Sigmoid colon (tissue), 6 donors: ENCODE measurements at regions not wholly inside any gene's neighbourhood (a gene's known extent, or its start where the extent isn't known, plus 50 kb on each side); places are given as distances from the start of the nearest gene placed in this dataset.
"Not testable (repeated sequence)": the region's sequence is repeated elsewhere in the genome, so short reads cannot be mapped to it uniquely, and the experiment has no call there.

ENCODE experiments used
- DNase-seq: peaks from one replicate; pipeline ENCODE4 v3.0.0-alpha.2; 2019
- H3K27ac ChIP-seq, 4 donors: fragments of 200-600 bp; sonication (generic); one replicate each; pipeline ENCODE4 v1.5.1; 2016 to 2019; ENCODE audit warnings: mild to moderate bottlenecking in 1 of 4
- H3K27me3 ChIP-seq, 3 donors: fragments of 200-600 bp; sonication (generic); one replicate each; pipeline ENCODE4 v1.5.1; 2019; ENCODE audit warnings: mild to moderate bottlenecking in 1 of 3
- H3K36me3 ChIP-seq, 4 donors: fragments of 200-600 bp; sonication (generic); one replicate each; pipeline ENCODE4 v1.5.1; 2016 to 2019
- H3K4me1 ChIP-seq, 4 donors: fragments of 200-600 bp; sonication (generic); one replicate each; pipeline ENCODE4 v1.5.1; 2017 to 2019
- H3K4me3 ChIP-seq, 4 donors: fragments of 200-600 bp; sonication (generic); one replicate each; pipeline ENCODE4 v1.5.1; 2017 to 2019; ENCODE audit warnings: mild to moderate bottlenecking in 2 of 4, moderate library complexity in 1 of 4
- H3K9me3 ChIP-seq, 4 donors: fragments of 200-600 bp in 3 of 4; sonication (generic) in 3 of 4; one replicate each; pipeline versions ENCODE4 v1.5.1 to v1.6.1; 2013 to 2019
- CTCF ChIP-seq, 4 experiments: fragments of 450-650 bp in 3 of 4; fragments of 200-600 bp in 1 of 4; IDR thresholded peaks; one replicate each; pipeline ENCODE4 v1.5.1; 2016 to 2019; ENCODE audit warnings: antibody characterized with exemption in 4 of 4, mild to moderate bottlenecking in 3 of 4, moderate library complexity in 2 of 4
- EP300 ChIP-seq, 4 donors: sonication (generic); formaldehyde crosslinking; IDR thresholded peaks; one replicate each; pipeline ENCODE4 v1.6.1; 2017; ENCODE audit warnings: antibody characterized with exemption in 4 of 4
- POLR2A ChIP-seq, 2 donors: fragments of 450-650 bp; IDR thresholded peaks; one replicate each; pipeline ENCODE4 v1.6.1; 2016; ENCODE audit warnings: antibody characterized with exemption in 2 of 2, mild to moderate bottlenecking in 2 of 2, moderate library complexity in 2 of 2
- POLR2AphosphoS5 ChIP-seq, 4 donors: sonication (generic); formaldehyde crosslinking; IDR thresholded peaks; one replicate each; pipeline ENCODE4 v1.6.1; 2017; ENCODE audit warnings: antibody characterized with exemption in 4 of 4
- WGBS, 2 donors: extraction: QIAGEN DNeasy Blood & Tissue Kit; methylation state at CpG; one replicate each; pipeline ENCODE4 v1.1.7; 2013; 5-methylcytosine and 5-hydroxymethylcytosine counted together
- intact Hi-C: fragments of 100-400 bp; cut with DNase I; formaldehyde crosslinking; loops from one replicate; pipeline ENCODE4 v1.15.1; 2023
- donor health status: healthy with polysubstance abuse.
- donor health status: healthy.

DNA sequence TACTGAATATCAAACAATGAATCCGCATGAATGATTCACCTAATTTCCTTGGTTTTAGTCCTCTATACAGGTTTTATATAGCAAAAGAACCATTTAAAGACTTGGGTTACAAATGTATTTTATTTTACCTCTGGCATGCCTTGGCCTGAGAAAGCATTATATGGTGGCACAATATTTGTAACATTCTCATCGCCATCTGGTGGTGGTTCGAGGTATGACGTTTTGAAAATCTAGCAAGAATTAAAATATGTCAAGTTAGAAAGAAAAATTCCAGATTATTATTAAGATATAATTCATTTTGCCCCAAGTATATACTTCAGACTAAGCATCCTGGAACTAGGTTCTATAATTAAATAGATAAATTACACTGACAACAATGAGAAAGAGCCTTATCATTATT lies 445.9 kb downstream of the ZNF33B start:
- H3K9me3 ChIP-seq, H3K4me3 ChIP-seq, intact Hi-C loops, H3K27me3 ChIP-seq, DNase-seq, H3K36me3 ChIP-seq, H3K27ac ChIP-seq, H3K4me1 ChIP-seq: not testable (repeated sequence)
- WGBS, 2 donors: 0% methylated on average over 4 of the region's 4 CpGs
- peak in 1 of 4 experiments; percentile 55 for TF ChIP-seq CTCF (IDR thresholded peaks at IDR 0.05)

- H3K4me1 ChIP-seq, H3K27ac ChIP-seq, H3K36me3 ChIP-seq, H3K4me3 ChIP-seq, H3K9me3 ChIP-seq, intact Hi-C loops, DNase-seq, H3K27me3 ChIP-seq: not testable (repeated sequence)
- 69 to 72% methylated on average over 6 of the region's 6 CpGs for WGBS, 2 donors
Observed at GRCh38 chr10:42187501-42188195, 450.7 kb downstream of the ZNF33B start.

DNA sequence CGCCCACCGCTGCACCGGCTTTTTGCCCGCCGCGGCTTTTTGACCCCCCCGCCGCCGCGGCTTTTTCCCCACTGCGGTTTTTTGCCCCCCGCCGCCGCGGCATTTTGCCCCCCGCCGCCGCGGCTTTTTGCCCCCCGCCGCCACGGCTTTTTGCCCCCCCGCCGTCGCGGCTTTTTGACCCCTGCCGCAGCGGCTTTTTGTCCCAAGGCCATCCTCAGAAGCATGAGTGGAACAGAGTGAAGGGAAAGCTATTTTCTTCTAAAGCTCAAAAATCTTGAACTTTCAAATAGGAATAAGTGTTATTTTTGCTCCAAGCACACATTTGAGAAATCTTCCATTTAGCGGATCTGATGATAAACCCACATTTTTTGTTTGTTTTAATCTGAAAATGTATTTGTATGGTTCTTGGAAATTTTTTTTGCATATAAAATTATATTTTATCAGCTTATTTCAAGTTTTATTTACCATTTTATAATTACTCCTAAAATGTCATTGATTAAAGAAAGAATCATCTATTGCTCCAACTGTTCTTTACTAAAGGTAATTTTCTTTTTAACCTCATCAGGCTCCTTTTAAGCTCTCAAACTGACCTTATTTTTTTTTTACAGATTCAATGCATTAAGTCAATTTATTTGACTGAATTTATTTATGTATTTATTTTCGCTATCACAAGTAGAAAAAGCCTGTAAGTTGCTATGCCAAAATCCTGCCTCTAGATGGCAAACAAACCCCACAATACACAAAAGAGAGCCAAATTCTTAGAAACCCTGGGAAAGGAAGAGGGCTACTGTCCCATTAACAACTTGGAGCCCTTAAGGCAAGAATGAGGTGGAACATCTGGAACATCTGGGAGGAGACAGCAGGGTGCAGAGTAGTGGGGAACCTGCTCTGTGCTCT lies 460.3 kb downstream of the ZNF33B start:
- H3K4me1 ChIP-seq, H3K27ac ChIP-seq, intact Hi-C loops, H3K9me3 ChIP-seq, DNase-seq, H3K36me3 ChIP-seq: not testable (repeated sequence)
- TF ChIP-seq CTCF (IDR thresholded peaks at IDR 0.05): peak in 3 of 4 experiments; percentile 17 to 47 (median 43)
- 12 to 20% methylated on average over 30 of the region's 30 CpGs for WGBS, 2 donors
- Histone ChIP-seq H3K27me3 (peaks cover 5 to 51% (median 7%) of the 10 kb centered on the region in 3 donors), H3K4me3 (peak overlapping the region in 1 of 4 donors; percentile 29)

GRCh38 chr10:42177077-42177792 lies 461.1 kb downstream of the ZNF33B start:
- 9 to 11% methylated on average over 93 of the region's 93 CpGs for WGBS, 2 donors
- no peak for DNase-seq
- Histone ChIP-seq H3K4me3 (peak overlapping the region in 2 of 4 donors; percentile 28 to 29), H3K9me3 (no peaks in the 10 kb centered on the region), H3K27ac (no peak overlapping the region), H3K36me3 (no peaks in the 10 kb centered on the region), H3K27me3 (peaks cover 5 to 51% (median 7%) of the 10 kb centered on the region in 3 donors), H3K4me1 (peaks cover 0 to 7% (median 2%) of the 10 kb centered on the region in 4 donors)
- TF ChIP-seq POLR2AphosphoS5 (IDR thresholded peaks at IDR 0.05) (no peak), CTCF (IDR thresholded peaks at IDR 0.05) (no peak), POLR2A (IDR thresholded peaks at IDR 0.05) (no peak), EP300 (IDR thresholded peaks at IDR 0.05) (no peak)
- intact Hi-C loops: no loop called here

DNA sequence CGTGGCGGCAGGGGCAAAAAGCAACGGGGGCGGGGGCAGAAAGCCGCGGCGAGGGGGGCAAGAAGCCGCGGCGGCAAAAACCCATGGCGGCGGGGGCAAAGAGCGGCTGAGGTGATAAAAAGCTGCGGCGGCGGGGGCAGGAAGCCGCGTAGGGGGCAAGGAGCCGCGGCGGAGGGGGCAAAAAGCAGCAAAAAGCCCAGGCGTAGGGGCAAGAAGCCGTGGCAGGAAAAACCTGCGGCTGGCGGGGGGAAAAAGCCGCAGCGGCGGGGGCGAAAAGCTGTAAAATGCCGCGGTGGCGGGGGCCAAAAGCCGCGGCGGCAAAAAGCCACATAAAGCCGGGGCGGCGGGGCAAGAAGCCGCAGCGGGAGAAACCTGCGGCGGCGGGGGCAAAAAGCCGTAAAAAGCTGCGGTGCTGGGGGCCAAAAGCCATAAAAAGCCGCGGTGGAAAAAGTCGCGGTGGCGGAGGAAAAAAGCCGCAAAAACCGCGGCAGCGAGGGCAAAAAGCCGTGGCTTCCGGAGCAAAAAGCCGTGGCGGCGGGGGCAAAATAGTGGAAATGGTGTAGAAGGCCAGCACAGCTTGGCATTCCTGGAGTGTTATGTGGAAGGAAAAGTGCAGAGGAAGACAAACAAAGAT lies 487.8 kb downstream of the ZNF33B start:
- no peak for DNase-seq
- no peaks in the 10 kb centered on the region for H3K36me3 ChIP-seq
- H3K4me1 ChIP-seq: no peaks in the 10 kb centered on the region
- H3K9me3 ChIP-seq: peaks cover 1 to 11% (median 7%) of the 10 kb centered on the region in 4 donors
- H3K4me3 ChIP-seq: no peak overlapping the region
- 59 to 80% methylated on average over 59 of the region's 59 CpGs for WGBS, 2 donors
- TF ChIP-seq POLR2A (IDR thresholded peaks at IDR 0.05) (no peak), CTCF (IDR thresholded peaks at IDR 0.05) (no peak)
- H3K27ac ChIP-seq: no peak overlapping the region
- intact Hi-C loops: no loop called here
- H3K27me3 ChIP-seq: peaks cover 3 to 7% (median 4%) of the 10 kb centered on the region in 3 donors
